GM19043 (cell line): ENCODE measurements at regions not wholly inside any gene's neighbourhood (a gene's known extent, or its start where the extent isn't known, plus 50 kb on each side); places are given as distances from the start of the nearest gene placed in this dataset.
"Not testable (repeated sequence)": the region's sequence is repeated elsewhere in the genome, so short reads cannot be mapped to it uniquely, and the experiment has no call there.

Experiments used
- ATAC-seq: cut with Tn5 transposase; IDR thresholded peaks from one replicate; pipeline ENCODE4 v1.9.1; 2021; ENCODE audit warnings: low read depth; ENCODE audit not compliant: unreplicated experiment

DNA sequence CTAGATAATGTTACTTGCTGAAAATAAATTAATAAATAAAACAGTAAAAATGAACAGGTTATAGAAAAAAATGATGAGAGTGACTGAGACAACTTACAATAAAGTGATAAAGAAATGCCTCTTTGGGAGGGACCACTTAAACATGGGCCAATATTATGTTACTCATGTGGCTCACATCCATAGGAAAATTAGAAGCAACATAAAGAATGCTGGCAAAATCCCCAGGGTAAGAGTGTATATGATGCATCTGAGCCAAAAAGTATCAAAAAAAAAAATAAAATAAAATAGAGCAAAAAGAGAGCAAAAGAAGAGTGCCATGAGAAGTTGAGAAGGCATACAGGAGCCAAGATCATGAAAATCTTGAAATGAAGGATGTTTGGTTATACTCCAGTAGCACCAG lies 818.0 kb downstream of the LTN1 start:
- ATAC-seq: no peak

GRCh38 chr21:28174006-28174405 lies 818.7 kb downstream of the LTN1 start:
- no peak for ATAC-seq

GRCh38 chr21:28172376-28172775 lies 820.3 kb downstream of the LTN1 start:
- no peak for ATAC-seq

DNA sequence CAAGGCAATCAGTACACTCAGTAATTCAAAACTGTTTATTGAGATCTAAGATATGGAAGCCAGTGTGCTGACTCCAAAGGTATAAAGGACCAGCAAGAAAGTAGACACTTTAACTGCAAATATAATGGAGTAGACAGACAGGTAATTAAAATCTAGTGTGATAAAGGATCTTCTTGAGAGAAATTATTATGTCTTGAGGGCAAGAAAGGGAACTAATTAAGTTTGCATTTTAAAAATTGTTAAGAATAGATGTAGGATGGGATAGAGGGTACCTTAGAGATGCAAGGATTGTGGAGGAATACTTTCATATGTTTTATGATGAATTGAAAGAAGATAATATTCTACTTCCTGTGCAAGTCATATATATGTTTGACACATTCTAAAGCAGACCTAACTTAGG lies 825.3 kb downstream of the LTN1 start:
- no peak for ATAC-seq

DNA sequence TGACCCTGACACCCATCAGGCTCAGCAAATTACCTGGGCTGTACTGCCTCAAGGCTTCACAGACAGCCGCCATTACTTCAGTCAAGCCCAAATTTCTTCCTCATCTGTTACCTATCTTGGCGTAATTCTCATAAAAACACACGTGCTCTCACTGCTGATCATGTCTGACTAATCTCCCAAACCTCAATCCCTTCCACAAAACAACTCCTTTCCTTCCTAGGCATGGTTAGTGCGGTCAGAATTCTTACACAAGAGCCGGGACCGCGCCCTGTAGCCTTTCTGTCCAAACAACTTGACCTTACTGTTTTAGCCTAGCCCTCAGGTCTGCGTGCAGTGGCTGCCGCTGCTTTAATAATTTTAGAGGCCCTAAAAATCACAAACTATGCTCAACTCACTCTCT lies 828.2 kb downstream of the LTN1 start:
- ATAC-seq: not testable (repeated sequence)

- ATAC-seq: not testable (repeated sequence)
These were observed 830.6 kb downstream of the LTN1 start for GRCh38 chr21:28162052-28162451.

GRCh38 chr21:28160378-28160777 lies 832.3 kb downstream of the LTN1 start:
- no peak for ATAC-seq

- no peak for ATAC-seq
These were observed 833.3 kb downstream of the LTN1 start for GRCh38 chr21:28159396-28159795.

DNA sequence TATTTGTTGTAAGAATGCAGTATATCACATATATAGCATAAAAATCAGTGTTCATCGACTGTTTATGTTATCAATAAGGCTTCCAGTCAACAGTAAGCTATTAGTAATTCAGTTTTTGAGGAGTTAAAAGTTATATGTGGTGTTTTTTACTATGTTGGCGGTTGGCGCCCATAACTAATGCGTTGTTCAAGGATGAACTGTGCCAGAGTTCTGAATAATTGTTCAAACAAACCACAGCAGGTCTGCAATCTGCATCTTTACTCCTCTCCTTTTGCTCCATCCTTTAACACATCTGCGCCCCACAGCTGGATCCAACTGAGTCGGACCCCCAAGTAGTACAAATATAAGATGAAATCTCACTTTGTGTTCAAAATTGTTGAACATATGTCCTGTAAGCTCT lies 836.1 kb downstream of the LTN1 start:
- ATAC-seq: no peak

DNA sequence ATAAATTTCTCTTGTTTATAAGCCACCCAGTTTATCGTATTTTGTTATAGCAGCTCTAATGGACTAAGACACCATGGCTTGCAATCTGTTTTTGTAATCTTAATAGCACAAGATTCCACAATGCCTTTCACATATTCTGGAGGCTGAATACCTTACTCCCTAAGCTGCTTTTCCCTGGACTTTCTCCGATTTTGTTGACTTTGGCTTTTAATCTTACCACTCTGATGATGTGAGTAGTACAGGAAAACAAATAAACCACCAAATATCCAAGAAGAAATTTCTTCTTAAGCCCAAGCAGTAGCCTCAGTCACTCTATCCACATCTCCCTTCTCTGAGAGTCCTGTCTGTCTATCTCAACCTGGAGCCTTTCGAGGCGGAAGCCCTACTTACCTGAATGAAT lies 838.6 kb downstream of the LTN1 start:
- ATAC-seq: no peak

GRCh38 chr21:28152732-28153131 lies 839.9 kb downstream of the LTN1 start:
- no peak for ATAC-seq

GRCh38 chr21:28151758-28152157 lies 840.9 kb downstream of the LTN1 start:
- ATAC-seq: no peak

DNA sequence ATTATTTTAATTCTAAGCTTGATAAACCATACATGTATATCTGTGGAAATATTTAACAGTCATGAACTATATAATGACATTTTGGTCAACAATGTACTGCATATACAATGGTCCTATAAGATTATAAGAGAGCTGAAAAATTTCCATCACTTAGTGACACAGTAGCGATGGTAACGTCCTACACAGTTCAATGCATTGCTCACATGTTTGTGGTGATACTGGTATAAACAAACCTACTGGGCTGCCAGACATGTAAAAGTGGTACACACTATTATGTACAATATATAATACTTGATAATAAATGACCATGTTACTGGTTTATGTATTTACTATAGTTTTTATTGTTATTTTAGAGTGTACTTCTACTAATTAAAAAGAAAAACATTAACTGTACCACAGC lies 841.9 kb downstream of the LTN1 start:
- no peak for ATAC-seq

- ATAC-seq: no peak
These were observed 844.1 kb downstream of the LTN1 start for GRCh38 chr21:28148400-28149064.

GRCh38 chr21:28144653-28145052 lies 848.0 kb downstream of the LTN1 start:
- no peak for ATAC-seq

- no peak for ATAC-seq
These were observed 848.6 kb downstream of the LTN1 start for GRCh38 chr21:28144089-28144488.

DNA sequence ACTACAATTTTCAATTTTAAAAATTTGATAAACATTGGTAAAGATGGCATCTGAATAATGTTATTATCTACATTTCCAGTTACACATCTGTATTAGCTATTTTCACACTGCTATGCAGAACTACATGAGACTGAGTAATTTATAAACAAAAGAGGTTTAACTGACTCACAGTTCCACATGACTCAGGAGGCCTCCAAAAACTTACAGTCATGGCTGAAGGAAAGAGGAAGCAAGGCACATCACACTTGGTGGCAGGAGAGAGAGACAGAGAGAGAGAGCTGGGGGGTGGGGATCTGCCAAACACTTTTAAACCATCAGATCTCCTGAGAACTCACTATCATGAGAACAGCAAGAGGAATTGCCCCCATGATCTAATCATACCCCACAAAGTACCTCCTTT lies 850.0 kb downstream of the LTN1 start:
- no peak for ATAC-seq

DNA sequence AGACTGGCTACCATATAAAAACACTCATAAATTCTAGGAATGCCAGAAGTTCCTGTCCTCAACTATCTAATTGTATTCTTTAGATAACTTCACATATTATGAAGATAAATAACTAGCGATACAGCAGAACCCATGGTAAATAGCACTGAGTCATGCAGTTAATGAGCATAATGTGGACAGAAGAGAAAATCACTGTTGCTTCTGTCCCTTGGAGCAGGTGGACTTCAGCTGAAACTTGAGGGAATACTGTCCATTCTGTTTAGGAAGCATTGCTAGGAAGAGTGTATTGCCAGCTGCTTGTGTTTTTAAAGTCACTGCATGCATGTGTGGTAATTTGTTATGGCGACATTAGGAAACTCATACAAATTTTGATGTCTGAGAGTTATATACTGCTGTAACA lies 854.4 kb downstream of the LTN1 start:
- no peak for ATAC-seq

- no peak for ATAC-seq
These were observed 855.9 kb downstream of the LTN1 start for GRCh38 chr21:28136656-28137255.

- ATAC-seq: no peak
These were observed 857.0 kb downstream of the LTN1 start for GRCh38 chr21:28135646-28136045.

GRCh38 chr21:28133116-28133515 lies 859.6 kb downstream of the LTN1 start:
- ATAC-seq: no peak

GRCh38 chr21:28132713-28133112 lies 860.0 kb downstream of the LTN1 start:
- ATAC-seq: no peak
